PC-3 (cell line): ENCODE measurements at regions not wholly inside any gene's neighbourhood (a gene's known extent, or its start where the extent isn't known, plus 50 kb on each side); places are given as distances from the start of the nearest gene placed in this dataset.
A peak's percentile ranks its signal among the peaks of the same experiment; 100 is the strongest.

Experiments used
- ATAC-seq: fragments of 200-7000 bp; cut with Tn5 transposase; 2 replicates; pipeline ENCODE4 v1.9.1; 2020; ENCODE audit warnings: mild to moderate bottlenecking, moderate library complexity
- BruUV-seq: library from RNA; stranded (reverse); fragments of 400-500 nt; replicated peaks from 2 replicates; lab custom pipeline; 2021; lab: Mats Ljungman, UMichigan
- CTCF ChIA-PET: fragments of 300-600 bp; sonication (Branson Sonifier 250); formaldehyde crosslinking; loops from one replicate; lab custom pipeline; 2022; ENCODE audit warnings: antibody characterized with exemption; lab: Charles Lee
- POLR2A ChIA-PET: fragments of 300-600 bp; sonication (Branson Sonifier 250); formaldehyde crosslinking; loops from one replicate; lab custom pipeline; 2022; ENCODE audit warnings: antibody characterized with exemption; ENCODE audit not compliant: unreplicated experiment; lab: Charles Lee
- DNase-seq: peaks from one replicate; pipeline ENCODE4 v3.0.0-alpha.2; 2015
- H2AFZ ChIP-seq: fragments of 300-600 bp; sonication (generic); 2 replicates; pipeline ENCODE4 v1.6.0; 2016; ENCODE audit warnings: antibody characterized with exemption, low read length
- H3F3A ChIP-seq: fragments of 300-600 bp; sonication (generic); one replicate; pipeline ENCODE4 v1.6.0; 2017; ENCODE audit warnings: antibody characterized with exemption, low read length, control low read depth, mild to moderate bottlenecking; ENCODE audit not compliant: unreplicated experiment
- H3K27ac ChIP-seq: fragments of 300-600 bp; sonication (generic); 2 replicates; pipeline ENCODE4 v1.5.1; 2016; ENCODE audit warnings: mild to moderate bottlenecking, low read length
- H3K27me3 ChIP-seq: fragments of 300-600 bp; sonication (generic); 2 replicates; pipeline ENCODE4 v1.6.1; 2016; ENCODE audit warnings: low read length, mixed read lengths
- H3K36me3 ChIP-seq: fragments of 300-600 bp; sonication (generic); 2 replicates; pipeline ENCODE4 v1.6.1; 2016; ENCODE audit warnings: low read depth, mixed run types, low read length, mixed read lengths
- H3K4me1 ChIP-seq: fragments of 300-600 bp; sonication (generic); 2 replicates; pipeline ENCODE4 v1.5.1; 2016; ENCODE audit warnings: low read length; ENCODE audit not compliant: insufficient read depth
- H3K4me2 ChIP-seq: fragments of 300-600 bp; sonication (generic); 2 replicates; pipeline ENCODE4 v1.6.0; 2016; ENCODE audit warnings: low read length
- H3K4me3 ChIP-seq: fragments of 300-600 bp; sonication (generic); 2 replicates; pipeline ENCODE4 v1.5.1; 2016; ENCODE audit warnings: mild to moderate bottlenecking, low read length, mixed read lengths
- H3K79me2 ChIP-seq: fragments of 300-600 bp; sonication (generic); 2 replicates; pipeline ENCODE4 v1.6.1; 2017; ENCODE audit warnings: low read length, mixed read lengths
- H3K9ac ChIP-seq: fragments of 300-600 bp; sonication (generic); 2 replicates; pipeline ENCODE4 v1.6.0; 2016; ENCODE audit warnings: mild to moderate bottlenecking, low read length
- H3K9me2 ChIP-seq: fragments of 300-600 bp; sonication (generic); replicated peaks from 2 replicates; pipeline ENCODE4 v1.6.1; 2016; ENCODE audit warnings: mixed run types, low read length, mixed read lengths
- H3K9me3 ChIP-seq: fragments of 300-600 bp; sonication (generic); 2 replicates; pipeline ENCODE4 v1.6.1; 2016; ENCODE audit warnings: low read length, mixed read lengths
- H4K20me1 ChIP-seq: fragments of 300-600 bp; sonication (generic); 2 replicates; pipeline ENCODE4 v1.6.1; 2016; ENCODE audit warnings: low read length, mixed read lengths
- EZH2 ChIP-seq: fragments of 300-600 bp; sonication (generic); IDR thresholded peaks from one replicate; pipeline ENCODE4 v1.6.1; 2017; ENCODE audit warnings: antibody characterized with exemption, mild to moderate bottlenecking, low read length; ENCODE audit not compliant: unreplicated experiment
- EZH2phosphoT487 ChIP-seq: fragments of 300-600 bp; sonication (generic); IDR thresholded peaks from 2 replicates; pipeline ENCODE4 v1.6.1; 2018; ENCODE audit warnings: mild to moderate bottlenecking, antibody characterized with exemption, low read length, borderline replicate concordance
- intact Hi-C: fragments of 100-400 bp; cut with micrococcal nuclease; formaldehyde crosslinking; loops from 2 replicates; pipeline ENCODE4 v1.9.0; 2023
- TF ChIP-seq, protein P1 (sequence below): fragments of 300-600 bp; sonication (generic); conservative IDR thresholded peaks from 2 replicates; pipeline ENCODE4 v1.5.1; 2017; ENCODE audit warnings: antibody characterized with exemption, low read depth, mild to moderate bottlenecking, low read length

DNA sequence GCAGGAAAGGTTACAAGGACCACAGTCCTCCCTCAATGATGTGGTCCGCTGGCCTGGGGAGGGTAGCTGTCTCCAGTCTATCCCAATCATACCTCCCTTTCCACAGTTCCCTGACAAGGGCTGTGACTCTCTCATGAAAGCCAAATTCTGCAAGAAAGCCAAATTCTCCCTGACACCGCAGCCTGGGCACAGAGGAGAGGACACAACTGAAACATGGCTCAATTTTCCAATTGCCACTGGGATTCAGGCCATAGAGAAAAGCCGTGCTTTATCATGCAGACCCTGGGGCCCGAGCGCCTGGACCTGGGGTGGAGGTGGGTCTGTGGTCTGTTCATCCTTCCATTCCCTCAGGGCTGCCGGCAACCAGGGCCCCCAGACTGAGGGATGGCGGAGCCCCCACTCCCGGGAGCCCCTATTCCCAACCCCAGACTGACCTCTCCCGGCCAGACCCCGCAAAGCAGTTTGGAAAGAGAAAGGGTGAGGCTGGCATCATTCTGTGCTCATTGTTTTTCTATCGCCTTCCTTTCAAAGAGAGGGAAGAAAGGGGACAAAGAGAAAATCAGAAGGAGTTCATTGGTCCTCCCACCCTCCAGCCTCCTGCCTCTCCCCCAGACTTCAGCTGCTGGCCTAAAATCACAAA lies 239.5 kb downstream of the BUD13 start:
- intact Hi-C loops = no loop called here
- no peak overlapping the region for H3K4me3 ChIP-seq
- TF ChIP-seq EZH2phosphoT487 = no peak
- TF ChIP-seq, protein P1, sequence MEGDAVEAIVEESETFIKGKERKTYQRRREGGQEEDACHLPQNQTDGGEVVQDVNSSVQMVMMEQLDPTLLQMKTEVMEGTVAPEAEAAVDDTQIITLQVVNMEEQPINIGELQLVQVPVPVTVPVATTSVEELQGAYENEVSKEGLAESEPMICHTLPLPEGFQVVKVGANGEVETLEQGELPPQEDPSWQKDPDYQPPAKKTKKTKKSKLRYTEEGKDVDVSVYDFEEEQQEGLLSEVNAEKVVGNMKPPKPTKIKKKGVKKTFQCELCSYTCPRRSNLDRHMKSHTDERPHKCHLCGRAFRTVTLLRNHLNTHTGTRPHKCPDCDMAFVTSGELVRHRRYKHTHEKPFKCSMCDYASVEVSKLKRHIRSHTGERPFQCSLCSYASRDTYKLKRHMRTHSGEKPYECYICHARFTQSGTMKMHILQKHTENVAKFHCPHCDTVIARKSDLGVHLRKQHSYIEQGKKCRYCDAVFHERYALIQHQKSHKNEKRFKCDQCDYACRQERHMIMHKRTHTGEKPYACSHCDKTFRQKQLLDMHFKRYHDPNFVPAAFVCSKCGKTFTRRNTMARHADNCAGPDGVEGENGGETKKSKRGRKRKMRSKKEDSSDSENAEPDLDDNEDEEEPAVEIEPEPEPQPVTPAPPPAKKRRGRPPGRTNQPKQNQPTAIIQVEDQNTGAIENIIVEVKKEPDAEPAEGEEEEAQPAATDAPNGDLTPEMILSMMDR = peak; percentile 27; the same call in 1 of the 2 replicates
- H3K79me2 ChIP-seq = no peaks in the 10 kb centered on the region
- DNase-seq = no peak
- H3K27me3 ChIP-seq = peaks cover 95% of the 10 kb centered on the region
- CTCF ChIA-PET = no interaction called here
- H3K4me1 ChIP-seq = no peaks in the 10 kb centered on the region
- no peaks in the 10 kb centered on the region for H4K20me1 ChIP-seq
- no peaks in the 10 kb centered on the region for H3K9me3 ChIP-seq
- no TSS peak for BruUV-seq
- H3F3A ChIP-seq = no peaks in the 10 kb centered on the region
- no peak overlapping the region for H3K4me2 ChIP-seq
- H3K27ac ChIP-seq = no peak overlapping the region
- H3K9me2 ChIP-seq = no peaks in the 10 kb centered on the region
- POLR2A ChIA-PET = no interaction called here
- no peak overlapping the region for H2AFZ ChIP-seq
- H3K9ac ChIP-seq = no peak overlapping the region
- H3K36me3 ChIP-seq = no peaks in the 10 kb centered on the region
- no peak for ATAC-seq

DNA sequence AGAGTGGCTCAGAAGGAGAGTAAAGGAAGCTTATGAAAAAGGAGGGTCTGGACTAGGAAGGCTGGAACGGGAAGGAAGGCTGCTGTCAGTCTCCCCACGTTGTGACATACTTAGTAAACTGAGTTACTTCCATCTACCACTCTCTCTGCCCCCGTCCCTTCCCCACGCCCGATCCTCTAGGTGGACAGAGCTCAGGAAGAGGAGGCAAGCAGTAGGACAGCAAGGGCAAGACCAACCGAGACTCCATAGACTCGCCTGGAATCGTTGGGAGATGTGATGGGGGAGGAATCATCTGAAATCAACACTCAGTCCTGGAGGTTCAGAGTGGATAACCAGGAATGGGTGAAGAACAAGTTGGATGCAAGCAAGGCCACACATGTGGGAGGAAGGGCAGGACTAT lies 240.7 kb downstream of the BUD13 start:
- Histone ChIP-seq H3K4me1 (no peaks in the 10 kb centered on the region), H2AFZ (no peak overlapping the region), H3K9me3 (no peaks in the 10 kb centered on the region), H3K36me3 (no peaks in the 10 kb centered on the region), H3K27ac (no peak overlapping the region), H3K79me2 (no peaks in the 10 kb centered on the region), H3K27me3 (peaks cover 91% of the 10 kb centered on the region), H3K9ac (no peak overlapping the region), H3K9me2 (no peaks in the 10 kb centered on the region), H3K4me3 (no peak overlapping the region), H4K20me1 (no peaks in the 10 kb centered on the region), H3K4me2 (no peak overlapping the region), H3F3A (no peaks in the 10 kb centered on the region)
- ChIA-PET CTCF (no interaction called here), POLR2A (no interaction called here)
- BruUV-seq = no TSS peak
- TF ChIP-seq EZH2phosphoT487 = no peak
- TF ChIP-seq, protein P1 = no peak
- TF ChIP-seq EZH2 = no peak
- no peak for DNase-seq
- no peak for ATAC-seq
- intact Hi-C loops = no loop called here

DNA sequence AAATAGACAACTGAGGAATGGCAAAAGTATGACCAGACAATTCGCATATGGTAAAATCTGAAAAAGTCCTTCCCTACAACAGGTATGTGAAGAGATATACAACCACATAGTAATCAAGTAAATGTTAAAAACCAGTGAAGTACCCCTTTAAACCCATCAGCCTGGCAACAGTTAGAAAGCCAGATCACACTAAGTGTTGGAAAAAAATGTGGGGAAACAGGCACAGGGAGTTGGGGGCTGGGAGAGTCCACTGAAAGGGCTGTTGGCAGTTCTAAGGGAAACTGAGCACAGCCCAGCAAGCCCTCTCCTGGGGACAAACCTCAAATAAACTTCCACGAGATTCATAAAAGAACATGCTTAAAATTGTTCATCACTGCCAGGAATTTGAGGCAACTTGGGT lies 242.1 kb downstream of the BUD13 start:
- no peak for ATAC-seq
- no peak overlapping the region for H3K27ac ChIP-seq
- no peaks in the 10 kb centered on the region for H3K36me3 ChIP-seq
- H3F3A ChIP-seq = no peaks in the 10 kb centered on the region
- TF ChIP-seq, protein P1 = no peak
- TF ChIP-seq EZH2phosphoT487 (no peak), EZH2 (no peak)
- no peaks in the 10 kb centered on the region for H3K4me1 ChIP-seq
- no peak overlapping the region for H3K4me2 ChIP-seq
- intact Hi-C loops = no loop called here
- no peak for DNase-seq
- H3K27me3 ChIP-seq = peaks cover 82% of the 10 kb centered on the region
- no peak overlapping the region for H3K9ac ChIP-seq
- H3K79me2 ChIP-seq = no peaks in the 10 kb centered on the region
- no peaks in the 10 kb centered on the region for H3K9me2 ChIP-seq
- POLR2A ChIA-PET = no interaction called here
- H2AFZ ChIP-seq = no peak overlapping the region
- BruUV-seq = no TSS peak
- CTCF ChIA-PET = no interaction called here
- H3K4me3 ChIP-seq = no peak overlapping the region
- H4K20me1 ChIP-seq = no peaks in the 10 kb centered on the region
- H3K9me3 ChIP-seq = no peaks in the 10 kb centered on the region
